ENCODE measurements at regions not wholly inside any gene's neighbourhood (a gene's known extent, or its start where the extent isn't known, plus 50 kb on each side); places are given as distances from the start of the nearest gene placed in this dataset.

- no peaks in the 10 kb centered on the region for H3K9me3 ChIP-seq
- peak overlapping the region in 1 of 3 donors; percentile 1 for H3K4me3 ChIP-seq (replicated peaks in 1 of 3)
- peak; percentile 31 to 41 for DNase-seq
- peaks cover 0 to 8% of the 10 kb centered on the region in 2 donors for H3K4me1 ChIP-seq
- H3K27ac ChIP-seq, result no peak overlapping the region
- no peaks in the 10 kb centered on the region for H3K36me3 ChIP-seq
- TF ChIP-seq POLR2A (IDR thresholded peaks at IDR 0.05) (no peak), CTCF (IDR thresholded peaks at IDR 0.05) (peak in 1 of 6 experiments; percentile 37)
- intact Hi-C loops (cut with DNase I), result no loop called here
- 10 to 18% methylated on average over 7 to 26 of the region's 27 CpGs for WGBS, 2 donors
- no peaks in the 10 kb centered on the region for H3K27me3 ChIP-seq
Measured at GRCh38 chr7:65731562-65732035, 141.3 kb upstream of the VKORC1L1 start.

- H3K4me3 ChIP-seq (replicated peaks in 1 of 3), result no peak overlapping the region
- H3K9me3 ChIP-seq, result no peaks in the 10 kb centered on the region
- intact Hi-C loops (cut with DNase I), result no loop called here
- DNase-seq, result no peak
- H3K27ac ChIP-seq, result no peak overlapping the region
- 89 to 92% methylated on average over 2 of the region's 2 CpGs for WGBS, 2 donors
- H3K36me3 ChIP-seq, result no peaks in the 10 kb centered on the region
- H3K4me1 ChIP-seq, result no peaks in the 10 kb centered on the region
- no peaks in the 10 kb centered on the region for H3K27me3 ChIP-seq
- no peak for TF ChIP-seq CTCF (IDR thresholded peaks at IDR 0.05)
- TF ChIP-seq POLR2A (IDR thresholded peaks at IDR 0.05), result no peak
Measured at GRCh38 chr7:65744406-65744805, 128.5 kb upstream of the VKORC1L1 start.

- H3K4me1 ChIP-seq, result peaks cover 0 to 8% of the 10 kb centered on the region in 2 donors
- peak overlapping the region in 1 of 3 donors; percentile 64 for H3K27ac ChIP-seq
- H3K36me3 ChIP-seq, result no peaks in the 10 kb centered on the region
- H3K9me3 ChIP-seq, result no peaks in the 10 kb centered on the region
- H3K27me3 ChIP-seq, result no peaks in the 10 kb centered on the region
- intact Hi-C loops (cut with DNase I), result no loop called here
- DNase-seq, result no peak
- no peak overlapping the region for H3K4me3 ChIP-seq (replicated peaks in 1 of 3)
- whole genome bisulfite sequencing, 2 donors, result 77 to 81% methylated on average over 3 of the region's 3 CpGs
- TF ChIP-seq POLR2A (IDR thresholded peaks at IDR 0.05), result no peak
Measured at GRCh38 chr7:65746398-65746669, 126.5 kb upstream of the VKORC1L1 start.

GRCh38 chr7:65749039-65749438, 123.8 kb upstream of the VKORC1L1 start:
- no peak overlapping the region for H3K4me3 ChIP-seq (replicated peaks in 1 of 3)
- H3K4me1 ChIP-seq, result peaks cover 5 to 13% of the 10 kb centered on the region in 2 donors
- 96% methylated on average over 4 of the region's 4 CpGs for WGBS, 2 donors
- H3K27me3 ChIP-seq, result no peaks in the 10 kb centered on the region
- H3K27ac ChIP-seq, result no peak overlapping the region
- H3K9me3 ChIP-seq, result no peaks in the 10 kb centered on the region
- H3K36me3 ChIP-seq, result no peaks in the 10 kb centered on the region
- no peak for TF ChIP-seq CTCF (IDR thresholded peaks at IDR 0.05)
- no peak for TF ChIP-seq POLR2A (IDR thresholded peaks at IDR 0.05)
- DNase-seq, result no peak
- intact Hi-C loops (cut with DNase I), result no loop called here

- intact Hi-C loops (cut with DNase I), result no loop called here
- Histone ChIP-seq H3K9me3 (no peaks in the 10 kb centered on the region), H3K4me3 (replicated peaks in 1 of 3) (no peak overlapping the region), H3K27me3 (no peaks in the 10 kb centered on the region), H3K4me1 (peaks cover 5 to 13% of the 10 kb centered on the region in 2 donors), H3K36me3 (peaks cover 0 to 1% of the 10 kb centered on the region in 2 donors), H3K27ac (no peak overlapping the region)
- 95 to 96% methylated on average over 10 to 12 of the region's 12 CpGs for WGBS, 2 donors
- DNase-seq, result no peak
- no peak for TF ChIP-seq POLR2A (IDR thresholded peaks at IDR 0.05)
- TF ChIP-seq CTCF (IDR thresholded peaks at IDR 0.05), result no peak
Measured at GRCh38 chr7:65749518-65749917, 123.4 kb upstream of the VKORC1L1 start.

Data from thyroid gland (tissue), 4 donors.